Common myeloid progenitor, CD34-positive (primary cell): ENCODE measurements at regions not wholly inside any gene's neighbourhood (a gene's known extent, or its start where the extent isn't known, plus 50 kb on each side); places are given as distances from the start of the nearest gene placed in this dataset.

ENCODE experiments used
- CTCF ChIA-PET: fragments of 350-600 bp; sonication (Branson Sonifier 250); formaldehyde crosslinking; loops from one replicate; lab custom pipeline; 2021; ENCODE audit warnings: antibody characterized with exemption; lab: Charles Lee
- POLR2A ChIA-PET: fragments of 350-600 bp; sonication (Branson Sonifier 250); formaldehyde crosslinking; loops from one replicate; lab custom pipeline; 2021; ENCODE audit warnings: antibody characterized with exemption; lab: Charles Lee
- DNase-seq, 3 donors: peaks; one replicate each; pipeline versions ENCODE4 v3.0.0 to v3.0.0-alpha.2; 2013
- H3K27ac ChIP-seq, 2 experiments: 1 replicate in 1 of 2; 2 replicates in 1 of 2; pipeline ENCODE4 v1.7.0; 2013; ENCODE audit warnings: inconsistent platforms in 2 of 2, low read length in 2 of 2, mild to moderate bottlenecking in 2 of 2, low read depth in 1 of 2, moderate library complexity in 1 of 2; ENCODE audit not compliant: severe bottlenecking in 2 of 2, insufficient read depth in 1 of 2, poor library complexity in 1 of 2
- H3K27me3 ChIP-seq, 5 experiments: replicated peaks in 2 of 5; 1 replicate in 3 of 5; 2 replicates in 2 of 5; pipeline versions ENCODE4 v1.6.1 to v1.7.0; 2013; ENCODE audit warnings: low read length in 4 of 5, mild to moderate bottlenecking in 2 of 5, moderate library complexity in 2 of 5, inconsistent platforms in 1 of 5; ENCODE audit not compliant: insufficient read depth in 5 of 5, control insufficient read depth in 4 of 5
- H3K36me3 ChIP-seq, 4 experiments: 1 replicate in 2 of 4; 2 replicates in 2 of 4; pipeline versions ENCODE4 v1.6.1 to v1.7.0; 2013; ENCODE audit warnings: low read length in 3 of 4, control low read depth in 1 of 4, mild to moderate bottlenecking in 1 of 4; ENCODE audit not compliant: control insufficient read depth in 4 of 4, insufficient read depth in 4 of 4
- H3K4me1 ChIP-seq, 4 experiments: 1 replicate in 3 of 4; 2 replicates in 1 of 4; pipeline versions ENCODE4 v1.6.1 to v1.7.1; 2013; ENCODE audit warnings: low read length in 3 of 4, mild to moderate bottlenecking in 3 of 4, control low read depth in 1 of 4, inconsistent platforms in 1 of 4, moderate library complexity in 1 of 4; ENCODE audit not compliant: control insufficient read depth in 4 of 4, insufficient read depth in 4 of 4; ENCODE audit errors: control extremely low read depth in 1 of 4
- H3K4me3 ChIP-seq, 7 experiments: 1 replicate in 4 of 7; 2 replicates in 3 of 7; pipeline versions ENCODE4 v1.5.1 to v1.7.0; 2013; ENCODE audit warnings: mild to moderate bottlenecking in 7 of 7, low read length in 6 of 7, moderate library complexity in 6 of 7, inconsistent platforms in 2 of 7, low read depth in 2 of 7, control low read depth in 1 of 7; ENCODE audit not compliant: insufficient read depth in 4 of 7, control insufficient read depth in 1 of 7; ENCODE audit errors: extremely low read depth in 1 of 7
- H3K9me3 ChIP-seq, 5 experiments: 1 replicate in 4 of 5; 2 replicates in 1 of 5; pipeline versions ENCODE4 v1.6.1 to v1.7.1; 2013; ENCODE audit warnings: low read length in 4 of 5, mild to moderate bottlenecking in 2 of 5, inconsistent platforms in 1 of 5, low read depth in 1 of 5, moderate library complexity in 1 of 5; ENCODE audit not compliant: control insufficient read depth in 4 of 5, insufficient read depth in 2 of 5; ENCODE audit errors: control extremely low read depth in 1 of 5
- whole genome bisulfite sequencing: methylation state at CpG from one replicate; pipeline ENCODE4 v1.1.5; 2013; ENCODE audit not compliant: insufficient coverage; 5-methylcytosine and 5-hydroxymethylcytosine counted together

GRCh38 chr16:87166934-87167333 lies 150.3 kb downstream of the C16orf95 start:
- no peak for DNase-seq
- Histone ChIP-seq H3K4me3 (no peak overlapping the region), H3K27me3 (no peaks in the 10 kb centered on the region), H3K36me3 (no peaks in the 10 kb centered on the region), H3K4me1 (no peaks in the 10 kb centered on the region), H3K9me3 (peaks cover 0 to 2% (median 0%) of the 10 kb centered on the region in 5 experiments), H3K27ac (no peak overlapping the region)
- ChIA-PET CTCF (no interaction called here), POLR2A (no interaction called here)
- WGBS = no CpG with 5 or more reads among the region's 1 CpG

GRCh38 chr16:87169509-87169995 lies 147.6 kb downstream of the C16orf95 start:
- DNase-seq = no peak
- no peak overlapping the region for H3K4me3 ChIP-seq
- no peaks in the 10 kb centered on the region for H3K27me3 ChIP-seq
- 91% methylated on average over 13 of the region's 14 CpGs for WGBS
- H3K36me3 ChIP-seq = no peaks in the 10 kb centered on the region
- CTCF ChIA-PET = no interaction called here
- no peak overlapping the region for H3K27ac ChIP-seq
- H3K9me3 ChIP-seq = peaks cover 0 to 2% (median 0%) of the 10 kb centered on the region in 5 experiments
- no peaks in the 10 kb centered on the region for H3K4me1 ChIP-seq
- POLR2A ChIA-PET = no interaction called here

- Histone ChIP-seq H3K27ac (no peak overlapping the region), H3K4me1 (no peaks in the 10 kb centered on the region), H3K4me3 (no peak overlapping the region), H3K27me3 (no peaks in the 10 kb centered on the region), H3K36me3 (no peaks in the 10 kb centered on the region), H3K9me3 (peaks cover 0 to 2% (median 0%) of the 10 kb centered on the region in 5 experiments)
- no peak for DNase-seq
- ChIA-PET POLR2A (no interaction called here), CTCF (no interaction called here)
- WGBS = 93% methylated on average over 5 of the region's 5 CpGs
Observed at GRCh38 chr16:87170310-87170709, 146.9 kb downstream of the C16orf95 start.

GRCh38 chr16:87171723-87172122 lies 145.5 kb downstream of the C16orf95 start:
- Histone ChIP-seq H3K27me3 (no peaks in the 10 kb centered on the region), H3K9me3 (peaks cover 0 to 2% (median 0%) of the 10 kb centered on the region in 5 experiments), H3K27ac (no peak overlapping the region), H3K4me1 (no peaks in the 10 kb centered on the region), H3K4me3 (no peak overlapping the region), H3K36me3 (no peaks in the 10 kb centered on the region)
- no peak for DNase-seq
- 96% methylated on average over 3 of the region's 11 CpGs for WGBS
- CTCF ChIA-PET = no interaction called here
- POLR2A ChIA-PET = no interaction called here

- 96% methylated on average over 6 of the region's 6 CpGs for WGBS
- H3K4me3 ChIP-seq = no peak overlapping the region
- no peak overlapping the region for H3K27ac ChIP-seq
- H3K4me1 ChIP-seq = peaks cover 0 to under 1% (median 0%) of the 10 kb centered on the region in 4 experiments
- DNase-seq = no peak
- no peaks in the 10 kb centered on the region for H3K36me3 ChIP-seq
- no peaks in the 10 kb centered on the region for H3K9me3 ChIP-seq
- ChIA-PET CTCF (no interaction called here), POLR2A (no interaction called here)
- H3K27me3 ChIP-seq = no peaks in the 10 kb centered on the region
Observed at GRCh38 chr16:87172632-87173031, 144.6 kb downstream of the C16orf95 start.

GRCh38 chr16:87173294-87173893 lies 143.8 kb downstream of the C16orf95 start:
- no peaks in the 10 kb centered on the region for H3K36me3 ChIP-seq
- CTCF ChIA-PET = no interaction called here
- peaks cover 0 to 8% (median 4%) of the 10 kb centered on the region in 4 experiments for H3K4me1 ChIP-seq
- no peak for DNase-seq
- H3K9me3 ChIP-seq = no peaks in the 10 kb centered on the region
- no peaks in the 10 kb centered on the region for H3K27me3 ChIP-seq
- H3K4me3 ChIP-seq = no peak overlapping the region
- WGBS = 87% methylated on average over 9 of the region's 10 CpGs
- no peak overlapping the region for H3K27ac ChIP-seq
- POLR2A ChIA-PET = no interaction called here

GRCh38 chr16:87174061-87174460 lies 143.1 kb downstream of the C16orf95 start:
- Histone ChIP-seq H3K27ac (no peak overlapping the region), H3K4me3 (no peak overlapping the region), H3K27me3 (no peaks in the 10 kb centered on the region), H3K4me1 (peaks cover 0 to 15% (median 7%) of the 10 kb centered on the region in 4 experiments), H3K36me3 (no peaks in the 10 kb centered on the region), H3K9me3 (no peaks in the 10 kb centered on the region)
- ChIA-PET POLR2A (no interaction called here), CTCF (no interaction called here)
- DNase-seq = no peak
- 98% methylated on average over 5 of the region's 5 CpGs for WGBS
